Trophoblast cell (in vitro differentiated cells and primary cell): ENCODE measurements at regions not wholly inside any gene's neighbourhood (a gene's known extent, or its start where the extent isn't known, plus 50 kb on each side); places are given as distances from the start of the nearest gene placed in this dataset.
"Not testable (repeated sequence)": the region's sequence is repeated elsewhere in the genome, so short reads cannot be mapped to it uniquely, and the experiment has no call there.

Experiments used
- DNase-seq, 2 donors: peaks; one replicate each; pipeline ENCODE4 v3.0.0-alpha.2; 2016
- H2AFZ ChIP-seq: 2 replicates; pipeline ENCODE4 v1.6.1; 2013; ENCODE audit warnings: low read length, moderate library complexity, mild to moderate bottlenecking; ENCODE audit not compliant: insufficient read depth, poor library complexity
- H2AK5ac ChIP-seq: 2 replicates; pipeline ENCODE4 v1.6.1; 2013; ENCODE audit warnings: mild to moderate bottlenecking, low read length
- H2BK120ac ChIP-seq: 2 replicates; pipeline ENCODE4 v1.6.1; 2013; ENCODE audit warnings: low read length, mild to moderate bottlenecking, moderate library complexity; ENCODE audit not compliant: insufficient read depth, poor library complexity
- H2BK12ac ChIP-seq: 2 replicates; pipeline ENCODE4 v1.6.1; 2013; ENCODE audit warnings: mild to moderate bottlenecking, low read length, moderate library complexity
- H2BK5ac ChIP-seq: 2 replicates; pipeline ENCODE4 v1.6.1; 2013; ENCODE audit warnings: low read length, low read depth, moderate library complexity, mild to moderate bottlenecking; ENCODE audit not compliant: poor library complexity
- H3K14ac ChIP-seq: 2 replicates; pipeline ENCODE4 v1.6.1; 2013; ENCODE audit warnings: mild to moderate bottlenecking, low read length
- H3K18ac ChIP-seq: 2 replicates; pipeline ENCODE4 v1.6.1; 2013; ENCODE audit warnings: mild to moderate bottlenecking, low read length
- H3K23ac ChIP-seq: 2 replicates; pipeline ENCODE4 v1.6.1; 2013; ENCODE audit warnings: low read length
- H3K27ac ChIP-seq: 2 replicates; pipeline ENCODE4 v1.5.1; 2013; ENCODE audit warnings: low read depth, mild to moderate bottlenecking, inconsistent platforms, low read length, moderate library complexity
- H3K27me3 ChIP-seq: 2 replicates; pipeline ENCODE4 v1.6.1; 2013; ENCODE audit warnings: inconsistent platforms, mild to moderate bottlenecking, low read length, moderate library complexity; ENCODE audit not compliant: insufficient read depth
- H3K36me3 ChIP-seq, 2 experiments: 1 replicate in 1 of 2; 2 replicates in 1 of 2; pipeline ENCODE4 v1.6.1; 2013; ENCODE audit warnings: low read length in 2 of 2, mild to moderate bottlenecking in 2 of 2, moderate library complexity in 1 of 2; ENCODE audit not compliant: insufficient read depth in 2 of 2, control insufficient read depth in 1 of 2
- H3K4ac ChIP-seq: 2 replicates; pipeline ENCODE4 v1.6.1; 2013; ENCODE audit warnings: low read depth, mild to moderate bottlenecking, low read length, moderate library complexity
- H3K4me1 ChIP-seq, 2 experiments: 1 replicate in 1 of 2; 2 replicates in 1 of 2; pipeline ENCODE4 v1.6.1; 2013; ENCODE audit warnings: low read length in 2 of 2, mild to moderate bottlenecking in 2 of 2, moderate library complexity in 1 of 2; ENCODE audit not compliant: insufficient read depth in 2 of 2, control insufficient read depth in 1 of 2
- H3K4me2 ChIP-seq: 2 replicates; pipeline ENCODE4 v1.6.1; 2013; ENCODE audit warnings: inconsistent platforms, mild to moderate bottlenecking, low read length, moderate library complexity
- H3K4me3 ChIP-seq: 2 replicates; pipeline ENCODE4 v1.5.1; 2013; ENCODE audit warnings: mild to moderate bottlenecking, low read depth, low read length, inconsistent platforms
- H3K79me1 ChIP-seq: one replicate; pipeline ENCODE4 v1.6.1; 2013; ENCODE audit warnings: low read length
- H3K79me2 ChIP-seq: 2 replicates; pipeline ENCODE4 v1.6.1; 2013; ENCODE audit warnings: low read length, mild to moderate bottlenecking; ENCODE audit not compliant: control insufficient read depth, insufficient read depth, poor library complexity
- H3K9ac ChIP-seq: 2 replicates; pipeline ENCODE4 v1.6.1; 2013; ENCODE audit warnings: mild to moderate bottlenecking, low read length
- H3K9me3 ChIP-seq: 2 replicates; pipeline ENCODE4 v1.6.1; 2013; ENCODE audit warnings: low read depth, mild to moderate bottlenecking, control low read depth, inconsistent platforms, low read length; ENCODE audit not compliant: insufficient read depth
- H4K12ac ChIP-seq: 2 replicates; pipeline ENCODE4 v1.6.1; 2013; ENCODE audit warnings: low read depth, mild to moderate bottlenecking, low read length, moderate library complexity
- H4K8ac ChIP-seq: 2 replicates; pipeline ENCODE4 v1.6.1; 2013; ENCODE audit warnings: low read depth, mild to moderate bottlenecking, low read length, moderate library complexity
- H4K91ac ChIP-seq: one replicate; pipeline ENCODE4 v1.6.1; 2013; ENCODE audit warnings: low read depth, mild to moderate bottlenecking, low read length, moderate library complexity
- WGBS: extraction: QIAGEN DNeasy Blood & Tissue Kit; methylation state at CpG from one replicate; pipeline ENCODE4 v1.1.7; 2013; ENCODE audit warnings: missing lambda C conversion rate; ENCODE audit not compliant: insufficient read length, insufficient coverage; ENCODE audit errors: extremely low coverage; 5-methylcytosine and 5-hydroxymethylcytosine counted together

- DNase-seq, H3K4me1 ChIP-seq, H3K23ac ChIP-seq, H3K14ac ChIP-seq, H4K8ac ChIP-seq, H3K79me2 ChIP-seq, H3K36me3 ChIP-seq, H3K4me2 ChIP-seq, H3K9ac ChIP-seq, H2BK12ac ChIP-seq, H2BK5ac ChIP-seq, H3K18ac ChIP-seq, H3K4ac ChIP-seq, H2AFZ ChIP-seq, H3K79me1 ChIP-seq, H2AK5ac ChIP-seq, H4K91ac ChIP-seq, H4K12ac ChIP-seq, H3K9me3 ChIP-seq, H3K27me3 ChIP-seq, H3K4me3 ChIP-seq, H2BK120ac ChIP-seq, H3K27ac ChIP-seq: not testable (repeated sequence)
- WGBS = no CpG with 5 or more reads among the region's 8 CpGs
Observed at GRCh38 chr10:46677836-46678435, 99.0 kb downstream of the SYT15 start.

- not testable (repeated sequence) for H3K79me2 ChIP-seq, H3K18ac ChIP-seq, H3K4me3 ChIP-seq, H4K8ac ChIP-seq, H3K9me3 ChIP-seq, H2BK5ac ChIP-seq, H4K91ac ChIP-seq, DNase-seq, H3K14ac ChIP-seq, H3K4me1 ChIP-seq, H3K27ac ChIP-seq, H3K27me3 ChIP-seq, H4K12ac ChIP-seq, H3K9ac ChIP-seq, H3K23ac ChIP-seq, H2BK120ac ChIP-seq, H3K4me2 ChIP-seq, H2BK12ac ChIP-seq, H3K4ac ChIP-seq, H3K79me1 ChIP-seq, H2AK5ac ChIP-seq, H2AFZ ChIP-seq, H3K36me3 ChIP-seq
- no CpG with 5 or more reads among the region's 2 CpGs for WGBS
Observed at GRCh38 chr10:46691397-46691796, 112.5 kb downstream of the SYT15 start.

GRCh38 chr10:46693218-46693617 is 114.3 kb downstream of the SYT15 start:
- H2BK12ac ChIP-seq, H2BK120ac ChIP-seq, H4K8ac ChIP-seq, H3K36me3 ChIP-seq, H3K4me2 ChIP-seq, DNase-seq, H3K79me2 ChIP-seq, H3K18ac ChIP-seq, H3K14ac ChIP-seq, H3K4ac ChIP-seq, H3K4me3 ChIP-seq, H3K4me1 ChIP-seq, H3K79me1 ChIP-seq, H4K12ac ChIP-seq, H3K27me3 ChIP-seq, H2BK5ac ChIP-seq, H2AFZ ChIP-seq, H2AK5ac ChIP-seq, H3K27ac ChIP-seq, H4K91ac ChIP-seq, H3K9ac ChIP-seq, H3K23ac ChIP-seq, H3K9me3 ChIP-seq: not testable (repeated sequence)
- no CpG with 5 or more reads among the region's 2 CpGs for WGBS

GRCh38 chr10:46717264-46717663 is 138.3 kb downstream of the SYT15 start:
- not testable (repeated sequence) for H3K4me3 ChIP-seq, H3K36me3 ChIP-seq, H2AK5ac ChIP-seq, H3K27me3 ChIP-seq, H4K91ac ChIP-seq, H3K4me1 ChIP-seq, H3K4ac ChIP-seq, H3K4me2 ChIP-seq, H3K9me3 ChIP-seq, H4K12ac ChIP-seq, H4K8ac ChIP-seq, H2BK5ac ChIP-seq, H3K9ac ChIP-seq, H2BK120ac ChIP-seq, H3K79me1 ChIP-seq, H3K79me2 ChIP-seq, H3K14ac ChIP-seq, H3K18ac ChIP-seq, DNase-seq, H2AFZ ChIP-seq, H3K27ac ChIP-seq, H3K23ac ChIP-seq, H2BK12ac ChIP-seq
